CD4-positive, alpha-beta T cell (primary cell): ENCODE measurements at regions not wholly inside any gene's neighbourhood (a gene's known extent, or its start where the extent isn't known, plus 50 kb on each side); places are given as distances from the start of the nearest gene placed in this dataset.

Experiments used
- ATAC-seq: fragments of 200-7000 bp; cut with Tn5 transposase; one replicate; pipeline ENCODE4 v1.10.0; 2022; ENCODE audit warnings: mild to moderate bottlenecking; ENCODE audit not compliant: poor library complexity
- CTCF ChIA-PET: fragments of 350-600 bp; sonication (Branson Sonifier 250); formaldehyde crosslinking; loops from one replicate; lab custom pipeline; 2021; ENCODE audit warnings: antibody characterized with exemption, inconsistent platforms; lab: Charles Lee
- POLR2A ChIA-PET: fragments of 350-600 bp; sonication (Branson Sonifier 250); formaldehyde crosslinking; loops from one replicate; lab custom pipeline; 2021; ENCODE audit warnings: antibody characterized with exemption, inconsistent platforms; lab: Charles Lee
- DNase-seq, 14 experiments: peaks; one replicate each; pipeline ENCODE4 v3.0.0-alpha.2; 2013 to 2020; ENCODE audit warnings: mixed read lengths in 2 of 14
- H3K27ac ChIP-seq, 2 donors: one replicate each; pipeline versions ENCODE4 v1.5.1 to v1.7.0; 2013; ENCODE audit warnings: low read length in 2 of 2, low read depth in 1 of 2, mild to moderate bottlenecking in 1 of 2
- H3K27me3 ChIP-seq, 2 experiments: 1 replicate in 1 of 2; 2 replicates in 1 of 2; pipeline versions ENCODE4 v1.6.1 to v1.7.0; 2013; ENCODE audit warnings: low read length in 2 of 2, control low read depth in 1 of 2, mild to moderate bottlenecking in 1 of 2, moderate library complexity in 1 of 2; ENCODE audit not compliant: insufficient read depth in 2 of 2, control insufficient read depth in 1 of 2
- H3K36me3 ChIP-seq: one replicate; pipeline ENCODE4 v1.6.1; 2013; ENCODE audit warnings: low read length, control low read depth; ENCODE audit not compliant: insufficient read depth
- H3K4me1 ChIP-seq: one replicate; pipeline ENCODE4 v1.6.1; 2013; ENCODE audit warnings: low read length, control low read depth; ENCODE audit not compliant: insufficient read depth
- H3K4me3 ChIP-seq: one replicate; pipeline ENCODE4 v1.5.1; 2013; ENCODE audit warnings: mild to moderate bottlenecking, low read length, moderate library complexity
- H3K9me3 ChIP-seq, 2 experiments: 1 replicate in 1 of 2; 2 replicates in 1 of 2; pipeline versions ENCODE4 v1.6.1 to v1.7.0; 2013; ENCODE audit warnings: low read length in 2 of 2, mild to moderate bottlenecking in 2 of 2, control low read depth in 1 of 2, moderate library complexity in 1 of 2; ENCODE audit not compliant: control insufficient read depth in 1 of 2, insufficient read depth in 1 of 2
- H3K27ac Mint-ChIP-seq: one replicate; pipeline ENCODE4 v1.8.0; 2020; ENCODE audit warnings: mixed read lengths
- H3K27me3 Mint-ChIP-seq: one replicate; pipeline ENCODE4 v1.8.0; 2021; ENCODE audit warnings: mixed read lengths
- H3K36me3 Mint-ChIP-seq: one replicate; pipeline ENCODE4 v1.8.0; 2021; ENCODE audit warnings: low read depth, mixed read lengths
- H3K4me1 Mint-ChIP-seq: one replicate; pipeline ENCODE4 v1.8.0; 2021; ENCODE audit warnings: low read depth, mixed read lengths
- H3K4me3 Mint-ChIP-seq: one replicate; pipeline ENCODE4 v1.8.0; 2020; ENCODE audit warnings: mild to moderate bottlenecking, mixed read lengths
- H3K9me3 Mint-ChIP-seq: one replicate; pipeline ENCODE4 v1.8.0; 2020; ENCODE audit warnings: mixed read lengths
- intact Hi-C, 2 experiments: fragments of 100-400 bp; cut with DNase I in 1 of 2; cut with micrococcal nuclease in 1 of 2; formaldehyde crosslinking; loops; one replicate each; pipeline versions ENCODE4 v1.15.1 to v1.9.0; 2023 to 2025; cut with DNase I, micrococcal nuclease
- TF ChIP-seq, protein P1 (sequence below): fragments of 200-600 bp; IDR thresholded peaks from one replicate; pipeline ENCODE4 v1.8.0; 2022; ENCODE audit warnings: antibody characterized with exemption, mild to moderate bottlenecking

DNA sequence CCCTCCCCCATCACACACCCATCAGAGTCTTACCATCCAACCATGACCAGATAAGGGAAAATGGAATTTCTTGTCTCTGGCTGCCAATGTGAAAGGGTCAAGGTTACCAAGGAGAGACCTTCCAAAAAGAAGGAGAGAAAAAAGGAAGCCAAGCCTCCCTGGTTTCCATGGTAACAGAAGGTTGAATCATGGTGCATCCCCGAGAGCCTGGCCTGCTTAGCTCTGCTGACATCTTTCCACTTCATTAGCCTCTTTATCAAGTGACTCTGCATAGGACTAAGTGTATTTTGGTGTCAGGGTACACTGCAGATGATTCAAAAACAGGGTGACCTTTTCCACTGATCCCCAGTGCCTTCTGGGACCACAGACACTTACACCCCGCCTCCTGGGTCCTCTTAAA, 225.7 kb upstream of the PPP2R3A start:
- H3K4me1 Mint-ChIP-seq, result no peaks in the 10 kb centered on the region
- no peak overlapping the region for H3K27ac ChIP-seq
- peaks cover 10 to 24% of the 10 kb centered on the region in 2 experiments for H3K9me3 ChIP-seq
- CTCF ChIA-PET, result no interaction called here
- no peak for ATAC-seq
- no peak overlapping the region for H3K27ac Mint-ChIP-seq
- no peaks in the 10 kb centered on the region for H3K4me1 ChIP-seq
- POLR2A ChIA-PET, result no interaction called here
- no peak for DNase-seq
- no peak overlapping the region for H3K4me3 Mint-ChIP-seq
- no peaks in the 10 kb centered on the region for H3K36me3 ChIP-seq
- H3K27me3 ChIP-seq, result no peaks in the 10 kb centered on the region
- intact Hi-C loops, result no loop called here
- no peak overlapping the region for H3K4me3 ChIP-seq
- H3K9me3 Mint-ChIP-seq, result peaks cover 5% of the 10 kb centered on the region
- H3K27me3 Mint-ChIP-seq, result no peaks in the 10 kb centered on the region
- H3K36me3 Mint-ChIP-seq, result no peaks in the 10 kb centered on the region
- TF ChIP-seq, protein P1, sequence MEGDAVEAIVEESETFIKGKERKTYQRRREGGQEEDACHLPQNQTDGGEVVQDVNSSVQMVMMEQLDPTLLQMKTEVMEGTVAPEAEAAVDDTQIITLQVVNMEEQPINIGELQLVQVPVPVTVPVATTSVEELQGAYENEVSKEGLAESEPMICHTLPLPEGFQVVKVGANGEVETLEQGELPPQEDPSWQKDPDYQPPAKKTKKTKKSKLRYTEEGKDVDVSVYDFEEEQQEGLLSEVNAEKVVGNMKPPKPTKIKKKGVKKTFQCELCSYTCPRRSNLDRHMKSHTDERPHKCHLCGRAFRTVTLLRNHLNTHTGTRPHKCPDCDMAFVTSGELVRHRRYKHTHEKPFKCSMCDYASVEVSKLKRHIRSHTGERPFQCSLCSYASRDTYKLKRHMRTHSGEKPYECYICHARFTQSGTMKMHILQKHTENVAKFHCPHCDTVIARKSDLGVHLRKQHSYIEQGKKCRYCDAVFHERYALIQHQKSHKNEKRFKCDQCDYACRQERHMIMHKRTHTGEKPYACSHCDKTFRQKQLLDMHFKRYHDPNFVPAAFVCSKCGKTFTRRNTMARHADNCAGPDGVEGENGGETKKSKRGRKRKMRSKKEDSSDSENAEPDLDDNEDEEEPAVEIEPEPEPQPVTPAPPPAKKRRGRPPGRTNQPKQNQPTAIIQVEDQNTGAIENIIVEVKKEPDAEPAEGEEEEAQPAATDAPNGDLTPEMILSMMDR, result no peak

DNA sequence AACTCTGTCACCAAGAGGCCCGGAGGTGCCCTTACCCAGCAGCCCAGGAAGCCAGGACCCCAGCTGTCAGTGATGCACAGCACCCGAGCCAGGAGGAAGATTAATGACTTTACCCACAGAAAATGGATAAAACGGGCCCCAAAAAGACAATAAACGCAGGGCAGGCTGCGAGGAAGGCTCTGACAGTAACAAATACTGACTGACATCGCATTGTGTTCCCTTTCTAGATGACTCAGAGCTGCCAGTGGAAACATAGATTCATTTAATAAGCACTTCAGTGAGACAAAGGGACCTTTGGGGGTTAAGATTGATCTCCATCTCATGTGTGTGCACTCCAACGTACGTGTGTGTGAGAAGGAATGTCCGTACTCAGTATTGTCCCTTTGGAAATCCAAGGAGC, 225.3 kb upstream of the PPP2R3A start:
- ChIA-PET POLR2A (no interaction called here), CTCF (no interaction called here)
- peaks cover 3% of the 10 kb centered on the region for H3K9me3 Mint-ChIP-seq

DNA sequence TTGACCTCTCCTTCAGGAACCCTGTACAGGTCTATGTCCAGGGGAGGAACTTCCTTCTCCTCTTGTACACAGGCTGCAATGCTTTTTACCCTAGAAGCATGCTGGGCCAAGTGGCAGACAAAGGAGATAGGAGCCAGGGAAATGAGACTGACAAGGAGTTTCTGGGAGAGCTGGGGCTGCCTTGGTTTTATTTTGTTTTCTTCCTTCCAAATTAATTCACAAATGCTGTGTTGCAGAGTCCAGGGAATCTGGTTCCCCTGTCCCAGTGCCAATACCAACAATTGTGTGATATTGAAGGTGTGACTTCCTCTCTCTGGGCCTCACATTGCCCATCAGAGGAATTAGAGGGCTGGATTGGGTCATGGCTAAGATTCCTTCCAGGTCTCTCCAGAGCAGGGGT, 224.8 kb upstream of the PPP2R3A start:
- H3K27ac Mint-ChIP-seq, result no peak overlapping the region
- no peaks in the 10 kb centered on the region for H3K4me1 Mint-ChIP-seq
- no peak overlapping the region for H3K4me3 ChIP-seq
- no peak overlapping the region for H3K4me3 Mint-ChIP-seq
- intact Hi-C loops, result no loop called here
- ChIA-PET POLR2A (no interaction called here), CTCF (no interaction called here)
- no peaks in the 10 kb centered on the region for H3K27me3 Mint-ChIP-seq
- no peak overlapping the region for H3K27ac ChIP-seq
- ATAC-seq (no peak), DNase-seq (no peak)
- no peaks in the 10 kb centered on the region for H3K36me3 Mint-ChIP-seq
- TF ChIP-seq, protein P1, result no peak
- H3K27me3 ChIP-seq, result no peaks in the 10 kb centered on the region
- H3K9me3 Mint-ChIP-seq, result peaks cover 3% of the 10 kb centered on the region
- peaks cover 10 to 20% of the 10 kb centered on the region in 2 experiments for H3K9me3 ChIP-seq
- no peaks in the 10 kb centered on the region for H3K4me1 ChIP-seq
- H3K36me3 ChIP-seq, result no peaks in the 10 kb centered on the region

More for the DNA sequence above, 225.3 kb upstream of the PPP2R3A start:
- Histone ChIP-seq H3K9me3 (peaks cover 10 to 24% of the 10 kb centered on the region in 2 experiments), H3K4me1 (no peaks in the 10 kb centered on the region), H3K36me3 (no peaks in the 10 kb centered on the region), H3K27me3 (no peaks in the 10 kb centered on the region), H3K27ac (no peak overlapping the region), H3K4me3 (no peak overlapping the region)
- ATAC-seq, result no peak
- intact Hi-C loops, result no loop called here
- Mint-ChIP-seq H3K27me3 (no peaks in the 10 kb centered on the region), H3K27ac (no peak overlapping the region), H3K4me3 (no peak overlapping the region), H3K4me1 (no peaks in the 10 kb centered on the region), H3K36me3 (no peaks in the 10 kb centered on the region)
- TF ChIP-seq, protein P1, result no peak
- no peak for DNase-seq
